ENCODE measurements at regions not wholly inside any gene's neighbourhood (a gene's known extent, or its start where the extent isn't known, plus 50 kb on each side); places are given as distances from the start of the nearest gene placed in this dataset.

DNA sequence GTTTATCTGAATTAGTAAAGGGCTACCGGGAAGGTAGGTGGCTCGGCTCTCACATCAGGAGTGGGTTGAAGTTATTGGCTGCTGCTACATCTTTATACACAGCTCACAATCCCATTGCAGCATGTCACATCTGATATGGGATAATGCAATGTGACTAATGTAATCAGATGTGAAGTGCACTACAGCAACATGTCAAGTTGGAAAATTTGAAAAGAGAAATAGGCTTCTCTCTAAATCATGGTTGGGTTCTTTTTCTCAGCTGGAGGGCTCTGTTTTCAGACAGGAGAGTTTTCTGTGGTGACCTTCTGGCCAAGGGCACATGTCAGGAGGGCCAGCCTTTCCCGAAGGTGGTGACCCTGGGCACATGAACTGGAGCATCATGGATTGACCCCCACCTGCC, 337.5 kb downstream of the HRH4 start:
- CTCF ChIA-PET: no interaction called here
- BruUV-seq (replicated peaks): no TSS peak

GRCh38 chr18:24799176-24799575, 338.7 kb downstream of the HRH4 start:
- intact Hi-C loops (cut with micrococcal nuclease; ENCODE audit: unreplicated experiment): no loop called here
- BruUV-seq (replicated peaks): no TSS peak
- no peak for DNase-seq
- no peaks in the 10 kb centered on the region for H3K9me3 Mint-ChIP-seq (ENCODE audit: low read depth, unreplicated experiment)
- H3K36me3 Mint-ChIP-seq (ENCODE audit: insufficient read depth, unreplicated experiment): peaks cover 5% of the 10 kb centered on the region
- no peak overlapping the region for H3K27ac Mint-ChIP-seq (ENCODE audit: unreplicated experiment)
- H3K4me3 Mint-ChIP-seq (ENCODE audit: low read depth, unreplicated experiment): no peak overlapping the region
- peaks cover 12% of the 10 kb centered on the region for H3K4me1 Mint-ChIP-seq (ENCODE audit: low read depth, unreplicated experiment)
- TF ChIP-seq, protein P1, sequence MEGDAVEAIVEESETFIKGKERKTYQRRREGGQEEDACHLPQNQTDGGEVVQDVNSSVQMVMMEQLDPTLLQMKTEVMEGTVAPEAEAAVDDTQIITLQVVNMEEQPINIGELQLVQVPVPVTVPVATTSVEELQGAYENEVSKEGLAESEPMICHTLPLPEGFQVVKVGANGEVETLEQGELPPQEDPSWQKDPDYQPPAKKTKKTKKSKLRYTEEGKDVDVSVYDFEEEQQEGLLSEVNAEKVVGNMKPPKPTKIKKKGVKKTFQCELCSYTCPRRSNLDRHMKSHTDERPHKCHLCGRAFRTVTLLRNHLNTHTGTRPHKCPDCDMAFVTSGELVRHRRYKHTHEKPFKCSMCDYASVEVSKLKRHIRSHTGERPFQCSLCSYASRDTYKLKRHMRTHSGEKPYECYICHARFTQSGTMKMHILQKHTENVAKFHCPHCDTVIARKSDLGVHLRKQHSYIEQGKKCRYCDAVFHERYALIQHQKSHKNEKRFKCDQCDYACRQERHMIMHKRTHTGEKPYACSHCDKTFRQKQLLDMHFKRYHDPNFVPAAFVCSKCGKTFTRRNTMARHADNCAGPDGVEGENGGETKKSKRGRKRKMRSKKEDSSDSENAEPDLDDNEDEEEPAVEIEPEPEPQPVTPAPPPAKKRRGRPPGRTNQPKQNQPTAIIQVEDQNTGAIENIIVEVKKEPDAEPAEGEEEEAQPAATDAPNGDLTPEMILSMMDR (IDR thresholded peaks at IDR 0.05; ENCODE audit: unreplicated experiment): no peak
- H3K27me3 Mint-ChIP-seq (ENCODE audit: unreplicated experiment): no peaks in the 10 kb centered on the region
- CTCF ChIA-PET: no interaction called here

More for the DNA sequence above, 337.5 kb downstream of the HRH4 start:
- intact Hi-C loops (cut with micrococcal nuclease; ENCODE audit: unreplicated experiment): no loop called here
- DNase-seq: no peak
- Mint-ChIP-seq H3K9me3 (ENCODE audit: low read depth, unreplicated experiment) (no peaks in the 10 kb centered on the region), H3K36me3 (ENCODE audit: insufficient read depth, unreplicated experiment) (peaks cover 5% of the 10 kb centered on the region), H3K27ac (ENCODE audit: unreplicated experiment) (no peak overlapping the region), H3K27me3 (ENCODE audit: unreplicated experiment) (no peaks in the 10 kb centered on the region), H3K4me3 (ENCODE audit: low read depth, unreplicated experiment) (no peak overlapping the region), H3K4me1 (ENCODE audit: low read depth, unreplicated experiment) (peaks cover 12% of the 10 kb centered on the region)
- TF ChIP-seq, protein P1 (IDR thresholded peaks at IDR 0.05; ENCODE audit: unreplicated experiment): no peak

DNA sequence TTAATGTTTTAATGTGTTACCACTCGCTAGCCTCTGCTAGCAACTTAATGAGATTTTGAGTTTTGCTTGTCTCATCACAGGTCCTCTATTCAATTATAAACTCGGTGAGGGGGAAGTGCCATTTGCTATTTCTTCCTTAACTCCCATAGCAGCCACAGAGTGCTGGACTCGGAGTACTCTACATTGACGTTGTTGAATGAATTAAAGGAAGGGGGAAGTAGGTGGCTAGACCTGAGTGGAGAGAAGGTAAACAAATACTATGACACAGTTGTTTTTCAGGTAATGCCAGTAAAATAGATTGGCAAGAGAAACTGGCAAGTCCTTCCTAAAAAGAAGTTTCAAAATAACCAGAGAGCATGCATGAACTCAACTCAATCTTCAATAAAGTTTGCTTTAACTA, 339.3 kb downstream of the HRH4 start:
- DNase-seq: peak; percentile 12
- Mint-ChIP-seq H3K4me1 (ENCODE audit: low read depth, unreplicated experiment) (peaks cover 12% of the 10 kb centered on the region), H3K9me3 (ENCODE audit: low read depth, unreplicated experiment) (no peaks in the 10 kb centered on the region), H3K27ac (ENCODE audit: unreplicated experiment) (peak overlapping the region; percentile 48), H3K36me3 (ENCODE audit: insufficient read depth, unreplicated experiment) (peaks cover 5% of the 10 kb centered on the region), H3K27me3 (ENCODE audit: unreplicated experiment) (no peaks in the 10 kb centered on the region), H3K4me3 (ENCODE audit: low read depth, unreplicated experiment) (no peak overlapping the region)
- no TSS peak for BruUV-seq (replicated peaks)
- CTCF ChIA-PET: no interaction called here
- intact Hi-C loops (cut with micrococcal nuclease; ENCODE audit: unreplicated experiment): no loop called here
- TF ChIP-seq, protein P1 (IDR thresholded peaks at IDR 0.05; ENCODE audit: unreplicated experiment): no peak

DNA sequence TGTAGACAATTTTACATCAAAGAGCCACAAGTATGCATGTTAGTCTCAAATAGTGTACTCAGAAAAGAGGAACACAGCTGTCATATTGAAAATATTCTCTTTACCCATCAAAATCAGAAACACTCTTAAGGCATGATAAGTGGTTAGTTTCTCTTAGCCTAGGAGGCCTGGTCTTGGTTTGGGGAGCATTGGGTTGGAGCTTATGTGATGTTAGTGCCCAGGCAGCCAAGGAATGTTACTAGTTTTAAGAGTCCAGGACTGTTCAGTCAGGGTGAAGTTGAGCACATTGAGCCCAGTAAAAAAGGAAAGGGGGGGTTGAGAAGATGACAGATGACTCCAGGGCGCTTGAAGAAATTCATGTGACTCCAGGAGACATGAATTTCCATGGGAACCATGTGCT, 340.6 kb downstream of the HRH4 start:
- H3K4me3 Mint-ChIP-seq (ENCODE audit: low read depth, unreplicated experiment): no peak overlapping the region
- TF ChIP-seq, protein P1 (IDR thresholded peaks at IDR 0.05; ENCODE audit: unreplicated experiment): no peak
- peaks cover 12% of the 10 kb centered on the region for H3K4me1 Mint-ChIP-seq (ENCODE audit: low read depth, unreplicated experiment)
- H3K36me3 Mint-ChIP-seq (ENCODE audit: insufficient read depth, unreplicated experiment): peaks cover 5% of the 10 kb centered on the region
- H3K27ac Mint-ChIP-seq (ENCODE audit: unreplicated experiment): no peak overlapping the region
- no peak for DNase-seq
- intact Hi-C loops (cut with micrococcal nuclease; ENCODE audit: unreplicated experiment): no loop called here
- CTCF ChIA-PET: interaction anchor here (1.1 kb wide), 1 partner anchor 247 kb away, joined by 3 read pairs; no protein-coding TSS in a partner anchor
- H3K27me3 Mint-ChIP-seq (ENCODE audit: unreplicated experiment): no peaks in the 10 kb centered on the region
- H3K9me3 Mint-ChIP-seq (ENCODE audit: low read depth, unreplicated experiment): no peaks in the 10 kb centered on the region
- BruUV-seq (replicated peaks): no TSS peak
